SK-N-SH treated with all-trans-retinoic acid at 6 μM for 48 hours (cell line): ENCODE measurements at regions not wholly inside any gene's neighbourhood (a gene's known extent, or its start where the extent isn't known, plus 50 kb on each side); places are given as distances from the start of the nearest gene placed in this dataset.

ENCODE experiments used
- ATAC-seq: fragments of 200-7000 bp; cut with Tn5 transposase; 3 replicates; pipeline ENCODE4 v1.9.1; 2020; ENCODE audit warnings: mild to moderate bottlenecking, moderate library complexity
- ARNTL ChIP-seq: fragments of 450-650 bp; formaldehyde crosslinking; IDR thresholded peaks from 2 replicates; pipeline ENCODE4 v1.5.0; 2020; ENCODE audit warnings: low read depth, mild to moderate bottlenecking, moderate library complexity, borderline replicate concordance
- BACH2 ChIP-seq: fragments of 250-450 bp; sonication (Bioruptor Pico); IDR thresholded peaks from 2 replicates; pipeline ENCODE4 v1.9.0; 2021; ENCODE audit warnings: mild to moderate bottlenecking, borderline replicate concordance
- CREB5 ChIP-seq: fragments of 250-450 bp; sonication (Bioruptor Pico); IDR thresholded peaks from 2 replicates; pipeline ENCODE4 v1.5.1; 2020; ENCODE audit warnings: low read depth, mild to moderate bottlenecking, moderate library complexity
- CSDC2 ChIP-seq: fragments of 250-450 bp; sonication (Bioruptor Pico); IDR thresholded peaks from 2 replicates; pipeline ENCODE4 v1.5.0; 2020; ENCODE audit warnings: mild to moderate bottlenecking, moderate library complexity
- CSRNP3 ChIP-seq: fragments of 250-450 bp; sonication (Bioruptor Pico); IDR thresholded peaks from 2 replicates; pipeline ENCODE4 v1.5.1; 2021; ENCODE audit warnings: mild to moderate bottlenecking, moderate library complexity
- ESRRG ChIP-seq: fragments of 250-450 bp; sonication (Bioruptor Pico); IDR thresholded peaks from 2 replicates; pipeline ENCODE4 v1.6.1; 2021; ENCODE audit warnings: mild to moderate bottlenecking
- GLIS3 ChIP-seq: fragments of 250-450 bp; sonication (Bioruptor Pico); IDR thresholded peaks from 2 replicates; pipeline ENCODE4 v1.5.0; 2020; ENCODE audit warnings: mild to moderate bottlenecking, moderate library complexity
- ISL1 ChIP-seq: fragments of 250-450 bp; sonication (Bioruptor Pico); IDR thresholded peaks from 2 replicates; pipeline ENCODE4 v2.1.2; 2022; ENCODE audit warnings: mild to moderate bottlenecking, moderate library complexity
- OSR1 ChIP-seq: fragments of 250-450 bp; sonication (Bioruptor Pico); IDR thresholded peaks from 2 replicates; pipeline ENCODE4 v1.8.0; 2022; ENCODE audit warnings: moderate library complexity, mild to moderate bottlenecking, inconsistent platforms
- POU6F1 ChIP-seq: fragments of 250-450 bp; sonication (Bioruptor Pico); IDR thresholded peaks from 2 replicates; pipeline ENCODE4 v1.8.0; 2021; ENCODE audit warnings: low read depth, mild to moderate bottlenecking, moderate library complexity, borderline replicate concordance
- PPARA ChIP-seq: fragments of 250-450 bp; sonication (Bioruptor Pico); IDR thresholded peaks from 2 replicates; pipeline ENCODE4 v1.5.0; 2020; ENCODE audit warnings: mild to moderate bottlenecking, borderline replicate concordance
- RARB ChIP-seq: fragments of 250-450 bp; sonication (Bioruptor Pico); IDR thresholded peaks from 2 replicates; pipeline ENCODE4 v1.8.0; 2021; ENCODE audit warnings: mild to moderate bottlenecking, moderate library complexity
- SNAI2 ChIP-seq: fragments of 250-450 bp; sonication (Bioruptor Pico); IDR thresholded peaks from 2 replicates; pipeline ENCODE4 v1.5.0; 2020; ENCODE audit warnings: mild to moderate bottlenecking, moderate library complexity
- TCF4 ChIP-seq: fragments of 250-450 bp; sonication (Bioruptor Pico); IDR thresholded peaks from 2 replicates; pipeline ENCODE4 v1.8.0; 2021; ENCODE audit warnings: mild to moderate bottlenecking, moderate library complexity, borderline replicate concordance
- TOX ChIP-seq: fragments of 250-450 bp; sonication (Bioruptor Pico); IDR thresholded peaks from 2 replicates; pipeline ENCODE4 v1.8.0; 2021; ENCODE audit warnings: mild to moderate bottlenecking, moderate library complexity, borderline replicate concordance
- ZC3H10 ChIP-seq: fragments of 250-450 bp; sonication (Bioruptor Pico); IDR thresholded peaks from 2 replicates; pipeline ENCODE4 v1.5.1; 2021; ENCODE audit warnings: mild to moderate bottlenecking, moderate library complexity
- ZFP3 ChIP-seq: fragments of 250-450 bp; sonication (Bioruptor Pico); IDR thresholded peaks from 2 replicates; pipeline ENCODE4 v1.5.0; 2020; ENCODE audit warnings: mild to moderate bottlenecking, moderate library complexity
- ZFP30 ChIP-seq: fragments of 450-650 bp; formaldehyde crosslinking; IDR thresholded peaks from 2 replicates; pipeline ENCODE4 v1.5.0; 2022; ENCODE audit warnings: mild to moderate bottlenecking, moderate library complexity
- ZNF565 ChIP-seq: fragments of 450-650 bp; formaldehyde crosslinking; conservative IDR thresholded peaks from 2 replicates; pipeline ENCODE4 v1.5.0; 2020; ENCODE audit warnings: low read depth, mild to moderate bottlenecking, moderate library complexity
- ZNF70 ChIP-seq: fragments of 450-650 bp; formaldehyde crosslinking; IDR thresholded peaks from 2 replicates; pipeline ENCODE4 v1.5.0; 2020; ENCODE audit warnings: mild to moderate bottlenecking, moderate library complexity
- ZNF8 ChIP-seq: fragments of 450-650 bp; formaldehyde crosslinking; IDR thresholded peaks from 2 replicates; pipeline ENCODE4 v1.5.0; 2020; ENCODE audit warnings: mild to moderate bottlenecking, moderate library complexity
- TF ChIP-seq, protein P1 (sequence below): fragments of 250-450 bp; sonication (Bioruptor Pico); IDR thresholded peaks from 2 replicates; pipeline ENCODE4 v1.5.0; 2020; ENCODE audit warnings: mild to moderate bottlenecking, moderate library complexity
- TF ChIP-seq, protein P2 (sequence below): fragments of 250-450 bp; sonication (Bioruptor Pico); IDR thresholded peaks from 2 replicates; pipeline ENCODE4 v1.8.0; 2020; ENCODE audit warnings: mild to moderate bottlenecking, moderate library complexity, borderline replicate concordance

DNA sequence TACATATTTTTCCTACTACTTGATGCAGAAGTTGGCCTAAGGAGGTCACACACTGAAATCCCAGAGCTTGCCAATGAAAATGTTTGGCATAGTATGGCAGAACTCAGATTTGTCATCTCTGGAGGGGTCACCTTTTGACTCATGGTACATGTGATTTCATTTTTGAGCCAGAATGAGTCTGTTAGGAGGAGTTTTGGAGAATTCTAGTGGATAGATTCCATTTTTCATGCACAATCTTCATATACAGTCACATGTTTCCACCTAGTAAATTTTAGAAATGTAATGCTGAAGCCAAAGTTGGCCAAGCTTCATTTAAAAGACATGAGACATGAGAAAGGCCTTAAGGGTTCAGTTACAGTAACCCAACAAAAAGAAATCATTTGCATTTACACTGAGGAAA lies 97.8 kb upstream of the IGSF10 start:
- TF ChIP-seq SNAI2 (CRISPR knock-in tag), result no peak
- no peak for TF ChIP-seq PPARA (CRISPR knock-in tag)
- TF ChIP-seq ZFP30 (CRISPR knock-in tag), result no peak
- TF ChIP-seq ZFP3, result no peak
- TF ChIP-seq GLIS3, result no peak
- TF ChIP-seq, protein P1, sequence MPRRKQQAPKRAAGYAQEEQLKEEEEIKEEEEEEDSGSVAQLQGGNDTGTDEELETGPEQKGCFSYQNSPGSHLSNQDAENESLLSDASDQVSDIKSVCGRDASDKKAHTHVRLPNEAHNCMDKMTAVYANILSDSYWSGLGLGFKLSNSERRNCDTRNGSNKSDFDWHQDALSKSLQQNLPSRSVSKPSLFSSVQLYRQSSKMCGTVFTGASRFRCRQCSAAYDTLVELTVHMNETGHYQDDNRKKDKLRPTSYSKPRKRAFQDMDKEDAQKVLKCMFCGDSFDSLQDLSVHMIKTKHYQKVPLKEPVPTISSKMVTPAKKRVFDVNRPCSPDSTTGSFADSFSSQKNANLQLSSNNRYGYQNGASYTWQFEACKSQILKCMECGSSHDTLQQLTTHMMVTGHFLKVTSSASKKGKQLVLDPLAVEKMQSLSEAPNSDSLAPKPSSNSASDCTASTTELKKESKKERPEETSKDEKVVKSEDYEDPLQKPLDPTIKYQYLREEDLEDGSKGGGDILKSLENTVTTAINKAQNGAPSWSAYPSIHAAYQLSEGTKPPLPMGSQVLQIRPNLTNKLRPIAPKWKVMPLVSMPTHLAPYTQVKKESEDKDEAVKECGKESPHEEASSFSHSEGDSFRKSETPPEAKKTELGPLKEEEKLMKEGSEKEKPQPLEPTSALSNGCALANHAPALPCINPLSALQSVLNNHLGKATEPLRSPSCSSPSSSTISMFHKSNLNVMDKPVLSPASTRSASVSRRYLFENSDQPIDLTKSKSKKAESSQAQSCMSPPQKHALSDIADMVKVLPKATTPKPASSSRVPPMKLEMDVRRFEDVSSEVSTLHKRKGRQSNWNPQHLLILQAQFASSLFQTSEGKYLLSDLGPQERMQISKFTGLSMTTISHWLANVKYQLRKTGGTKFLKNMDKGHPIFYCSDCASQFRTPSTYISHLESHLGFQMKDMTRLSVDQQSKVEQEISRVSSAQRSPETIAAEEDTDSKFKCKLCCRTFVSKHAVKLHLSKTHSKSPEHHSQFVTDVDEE (CRISPR knock-in tag), result no peak
- no peak for TF ChIP-seq RARB (CRISPR knock-in tag)
- TF ChIP-seq TCF4 (CRISPR knock-in tag), result no peak
- no peak for ATAC-seq

GRCh38 chr3:151557068-151557840 lies 96.4 kb upstream of the IGSF10 start:
- ATAC-seq, result no peak
- TF ChIP-seq ZNF565 (CRISPR knock-in tag), result no peak
- no peak for TF ChIP-seq CREB5 (CRISPR knock-in tag)
- TF ChIP-seq BACH2 (CRISPR knock-in tag), result no peak
- no peak for TF ChIP-seq PPARA (CRISPR knock-in tag)
- TF ChIP-seq, all 23 proteins: peak for 0

DNA sequence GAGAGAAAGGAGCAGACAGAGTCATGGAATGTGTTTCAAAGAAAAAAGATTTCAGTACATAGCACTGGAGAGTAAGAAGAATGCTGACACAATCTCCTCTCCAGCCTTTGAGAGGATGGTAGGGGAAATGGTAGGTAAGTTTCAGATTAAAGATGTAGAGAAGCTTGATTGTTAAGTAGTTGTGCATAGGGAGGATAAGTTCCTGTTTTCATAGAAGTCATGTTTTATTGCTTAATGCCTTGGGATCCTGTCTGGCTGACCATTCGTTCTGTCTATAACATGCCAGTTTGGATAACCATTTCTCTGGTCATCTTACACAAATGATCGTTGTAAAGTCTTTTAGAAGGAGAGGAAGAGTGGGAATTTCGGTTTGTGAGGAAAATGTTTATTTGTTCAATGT lies 95.7 kb upstream of the IGSF10 start:
- no peak for ATAC-seq
- TF ChIP-seq PPARA (CRISPR knock-in tag), result no peak
- TF ChIP-seq POU6F1 (CRISPR knock-in tag), result no peak
- TF ChIP-seq ISL1 (CRISPR knock-in tag), result no peak
- no peak for TF ChIP-seq CSRNP3
- TF ChIP-seq BACH2 (CRISPR knock-in tag), result no peak
- no peak for TF ChIP-seq ZNF8
- TF ChIP-seq ESRRG (CRISPR knock-in tag), result no peak
- TF ChIP-seq OSR1 (CRISPR knock-in tag), result no peak
- no peak for TF ChIP-seq SNAI2 (CRISPR knock-in tag)
- TF ChIP-seq TOX (CRISPR knock-in tag), result no peak
- TF ChIP-seq ARNTL (CRISPR knock-in tag), result no peak
- no peak for TF ChIP-seq ZC3H10
- no peak for TF ChIP-seq ZFP3
- TF ChIP-seq, protein P2, sequence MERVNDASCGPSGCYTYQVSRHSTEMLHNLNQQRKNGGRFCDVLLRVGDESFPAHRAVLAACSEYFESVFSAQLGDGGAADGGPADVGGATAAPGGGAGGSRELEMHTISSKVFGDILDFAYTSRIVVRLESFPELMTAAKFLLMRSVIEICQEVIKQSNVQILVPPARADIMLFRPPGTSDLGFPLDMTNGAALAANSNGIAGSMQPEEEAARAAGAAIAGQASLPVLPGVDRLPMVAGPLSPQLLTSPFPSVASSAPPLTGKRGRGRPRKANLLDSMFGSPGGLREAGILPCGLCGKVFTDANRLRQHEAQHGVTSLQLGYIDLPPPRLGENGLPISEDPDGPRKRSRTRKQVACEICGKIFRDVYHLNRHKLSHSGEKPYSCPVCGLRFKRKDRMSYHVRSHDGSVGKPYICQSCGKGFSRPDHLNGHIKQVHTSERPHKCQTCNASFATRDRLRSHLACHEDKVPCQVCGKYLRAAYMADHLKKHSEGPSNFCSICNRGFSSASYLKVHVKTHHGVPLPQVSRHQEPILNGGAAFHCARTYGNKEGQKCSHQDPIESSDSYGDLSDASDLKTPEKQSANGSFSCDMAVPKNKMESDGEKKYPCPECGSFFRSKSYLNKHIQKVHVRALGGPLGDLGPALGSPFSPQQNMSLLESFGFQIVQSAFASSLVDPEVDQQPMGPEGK (CRISPR knock-in tag), result no peak
- no peak for TF ChIP-seq ZFP30 (CRISPR knock-in tag)
- TF ChIP-seq TCF4 (CRISPR knock-in tag), result no peak
- no peak for TF ChIP-seq CSDC2 (CRISPR knock-in tag)
- TF ChIP-seq GLIS3, result no peak
- TF ChIP-seq ZNF70 (CRISPR knock-in tag), result no peak
- no peak for TF ChIP-seq RARB (CRISPR knock-in tag)
